CD4-positive, alpha-beta T cell treated with Interleukin-15 for 1 hour (primary cell): ENCODE measurements at regions not wholly inside any gene's neighbourhood (a gene's known extent, or its start where the extent isn't known, plus 50 kb on each side); places are given as distances from the start of the nearest gene placed in this dataset.

Experiments
- DNase-seq: peaks from one replicate; pipeline ENCODE4 v3.0.0-alpha.2; 2020

DNA sequence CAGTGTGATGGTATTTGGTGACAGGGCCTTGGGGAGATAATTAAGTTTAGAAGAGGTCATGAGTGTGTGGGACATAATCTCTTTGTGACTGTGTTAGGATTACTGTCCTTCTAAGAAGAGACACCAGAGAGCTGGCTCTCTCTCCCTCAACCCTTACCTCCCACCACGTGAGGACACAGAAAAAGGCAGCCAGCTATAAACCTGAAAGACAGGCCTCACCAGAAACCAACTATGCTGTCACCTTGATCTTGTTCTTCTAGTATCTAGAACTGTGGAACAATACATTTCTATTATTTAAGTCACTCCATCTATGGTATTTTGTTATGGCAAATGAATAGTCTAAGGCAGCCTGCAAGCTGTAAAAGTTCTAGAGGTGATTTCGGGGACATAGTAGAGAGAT lies 203.7 kb downstream of the OTOR start:
- no peak for DNase-seq

DNA sequence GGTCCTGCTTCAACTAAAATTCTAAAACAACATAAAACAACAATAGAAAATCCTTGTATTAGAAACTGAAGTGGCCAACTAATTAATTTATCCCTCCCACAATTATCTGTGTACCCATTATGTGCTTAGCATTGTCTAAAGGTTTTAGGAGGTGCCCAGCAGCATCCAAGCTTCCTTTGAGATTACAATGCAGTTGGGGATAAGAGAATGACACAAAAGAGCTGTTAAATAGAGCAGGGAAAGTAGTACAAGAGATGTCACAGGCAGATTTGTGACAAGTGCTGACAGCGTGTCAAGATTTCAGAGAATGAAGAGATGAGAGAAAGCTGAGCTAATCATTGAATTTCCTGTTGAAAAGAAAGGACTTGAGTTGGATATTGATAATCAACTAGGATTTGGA lies 204.8 kb downstream of the OTOR start:
- no peak for DNase-seq

DNA sequence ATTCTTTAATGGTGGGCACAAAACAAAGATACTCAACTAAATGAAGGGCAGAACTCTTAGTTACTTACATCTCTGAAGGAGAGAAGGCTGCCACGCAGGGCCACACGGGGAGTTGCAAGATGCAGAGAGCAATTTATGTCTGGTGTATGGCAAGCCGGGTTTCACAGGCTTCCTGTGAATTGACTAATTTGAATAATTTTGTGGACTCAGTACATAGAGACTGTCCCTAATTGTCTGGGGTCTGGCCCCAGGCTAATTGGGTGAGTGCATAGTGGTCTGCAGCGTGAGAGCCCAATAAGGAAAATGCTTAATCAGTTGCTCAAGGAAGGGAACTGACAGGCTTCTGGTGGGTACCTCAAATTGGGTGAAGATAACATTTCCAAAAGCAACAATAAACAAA lies 205.7 kb downstream of the OTOR start:
- DNase-seq = no peak

DNA sequence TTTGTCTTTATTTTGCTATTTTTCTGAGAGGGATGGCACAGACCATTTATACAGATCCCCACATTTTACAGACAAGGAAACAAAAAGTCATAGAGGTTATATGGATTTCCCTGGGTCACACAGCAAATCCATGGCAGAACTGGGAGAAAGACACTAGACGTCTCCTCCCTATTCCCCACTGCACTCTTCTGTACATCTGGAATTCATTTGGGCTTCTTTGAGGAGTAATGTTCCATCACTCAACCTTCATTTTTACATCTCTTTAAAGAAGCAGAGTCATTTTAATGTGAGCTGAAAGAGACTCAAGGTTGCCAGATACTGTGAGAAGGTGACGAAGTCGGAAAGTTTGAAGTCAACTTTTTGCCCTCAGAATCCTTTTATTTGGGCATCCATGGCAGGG lies 207.3 kb downstream of the OTOR start:
- DNase-seq = no peak

DNA sequence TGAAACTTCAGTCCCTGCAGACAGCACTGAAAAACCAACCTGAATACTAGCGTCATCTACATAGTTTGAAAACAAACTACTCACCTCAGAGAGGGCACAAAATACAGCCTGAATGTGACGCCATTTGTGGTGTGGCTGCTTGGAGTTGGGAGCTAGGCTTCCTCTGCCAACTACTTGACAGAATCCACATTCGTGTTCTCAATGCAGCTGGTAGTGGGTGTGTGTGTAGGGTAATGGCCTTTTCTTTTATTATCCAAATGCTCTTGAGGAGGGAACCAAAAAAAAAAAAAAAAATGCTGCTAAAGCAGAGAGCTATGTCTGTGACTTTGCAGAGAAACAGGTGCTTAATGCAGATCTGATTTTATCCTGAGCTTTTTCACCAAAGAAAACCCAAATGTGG lies 207.8 kb downstream of the OTOR start:
- no peak for DNase-seq

DNA sequence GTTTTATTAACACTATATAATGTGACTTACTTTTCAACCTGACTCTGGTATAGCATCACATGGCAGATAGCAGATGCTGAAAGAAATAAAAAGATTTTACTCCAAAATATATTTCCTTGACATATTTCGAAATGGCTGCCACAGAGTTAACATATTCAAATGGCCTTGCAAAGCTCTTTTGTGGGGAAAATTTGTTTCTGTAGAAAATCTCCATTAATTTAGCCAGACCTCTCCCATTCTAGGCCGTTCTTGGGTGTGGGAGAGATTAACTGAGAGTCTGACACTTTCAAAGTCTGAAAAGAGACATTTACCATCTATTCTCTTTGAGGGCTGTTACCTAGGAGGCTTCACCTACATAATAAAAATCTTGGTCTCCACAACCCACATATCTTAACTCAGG lies 217.2 kb downstream of the OTOR start:
- no peak for DNase-seq

DNA sequence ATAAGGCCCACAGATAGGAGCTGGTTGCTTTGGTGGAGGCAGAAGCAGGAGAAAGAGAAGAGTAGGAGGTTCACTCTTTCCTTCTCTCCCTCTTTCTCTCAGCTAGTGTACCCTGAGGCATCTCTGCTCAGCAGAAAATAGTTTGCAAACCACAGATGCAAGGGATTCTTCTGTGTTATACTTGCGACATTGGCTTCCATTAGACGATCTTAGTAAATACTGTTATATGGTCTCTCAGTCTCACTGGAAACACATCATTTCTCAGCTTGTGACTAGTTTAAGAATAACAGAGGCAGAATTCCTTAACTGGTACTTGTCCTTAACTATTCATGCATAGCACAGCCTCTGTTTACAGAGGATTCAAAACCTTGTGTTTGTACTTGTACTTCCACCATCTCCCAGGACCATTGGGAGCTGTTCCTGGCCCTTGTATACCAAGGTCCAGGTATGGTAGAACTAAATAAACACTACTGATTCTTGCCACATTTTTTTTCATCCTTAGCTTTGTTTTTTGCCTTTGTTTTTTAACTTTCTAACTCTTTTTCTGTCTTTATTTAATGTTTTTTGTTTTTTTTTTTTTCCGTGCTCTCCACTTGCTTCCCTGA lies 218.2 kb downstream of the OTOR start:
- no peak for DNase-seq

DNA sequence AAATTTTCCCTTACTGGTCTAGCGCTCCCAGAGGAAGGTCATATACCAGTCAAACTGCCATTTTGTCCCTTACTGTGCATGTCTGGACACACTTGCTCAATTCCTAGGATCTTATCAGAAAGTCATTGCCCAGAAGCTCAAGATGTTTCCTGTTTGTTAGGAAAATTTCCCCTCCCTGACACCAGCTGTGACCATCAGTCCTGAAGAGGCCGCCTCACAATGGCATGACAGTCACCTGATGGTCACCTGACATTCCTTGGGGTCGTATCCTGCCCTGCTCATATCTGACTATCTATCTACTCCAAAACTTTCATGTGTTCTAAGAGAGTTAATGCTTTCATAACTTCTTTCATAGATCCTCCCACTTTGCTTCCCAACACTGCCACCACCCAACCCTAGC lies 219.9 kb downstream of the OTOR start:
- DNase-seq = no peak

DNA sequence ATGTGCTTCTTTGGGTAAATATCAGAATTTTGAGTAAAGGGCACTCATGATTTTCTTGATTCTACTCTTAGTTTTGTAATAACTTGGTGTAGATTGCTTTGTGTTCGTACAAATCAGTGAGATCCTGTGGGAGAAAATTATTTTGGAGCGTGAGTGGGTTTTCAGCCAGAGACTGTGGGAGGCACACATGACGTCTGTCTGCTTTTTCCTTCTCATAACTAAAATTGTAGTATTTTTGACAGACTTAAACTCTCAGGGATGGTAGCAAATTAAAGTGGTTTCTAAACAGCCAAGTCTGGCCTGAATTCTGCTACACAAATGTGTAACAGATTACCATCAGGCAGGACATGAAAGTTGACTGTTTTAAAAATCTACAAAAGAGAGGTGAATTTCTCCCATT lies 222.6 kb downstream of the OTOR start:
- no peak for DNase-seq

DNA sequence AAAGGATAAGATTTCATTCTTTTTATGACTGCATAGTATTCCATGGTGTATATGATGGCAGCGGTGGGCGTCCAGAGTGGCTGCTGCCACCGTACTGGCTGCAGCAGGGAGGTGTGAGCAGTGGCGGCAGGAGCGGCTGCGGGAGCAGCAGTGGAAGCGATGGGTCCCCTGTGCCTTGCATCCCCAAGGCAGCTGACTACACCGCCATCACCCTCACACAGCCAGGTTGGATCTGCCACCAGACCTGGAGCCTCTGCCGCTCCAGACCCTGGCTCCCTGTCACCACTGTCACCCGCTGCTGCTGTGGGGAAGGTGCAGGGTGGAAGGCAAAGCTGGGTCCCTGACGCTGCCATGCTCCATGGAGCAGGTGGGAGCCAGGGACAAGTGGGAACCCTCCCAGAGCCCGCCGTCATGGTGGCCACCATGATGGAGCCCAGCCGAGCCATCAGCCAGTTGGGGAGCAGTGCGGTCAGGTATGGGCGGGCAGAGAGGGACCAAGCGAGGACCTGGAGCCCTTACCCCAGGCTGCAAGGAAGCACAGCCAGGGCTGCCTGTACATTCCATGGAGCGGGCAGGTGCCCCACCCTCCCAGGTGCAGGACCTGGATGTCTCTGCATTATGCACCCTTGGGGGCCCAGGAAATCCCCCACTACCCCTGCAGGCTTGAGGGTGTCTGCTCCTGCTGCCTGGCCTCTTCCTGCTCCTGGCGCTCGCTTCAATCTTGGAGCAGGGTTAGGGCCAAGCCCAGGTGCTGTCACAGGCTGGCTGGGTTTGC lies 226.1 kb downstream of the OTOR start:
- no peak for DNase-seq

DNA sequence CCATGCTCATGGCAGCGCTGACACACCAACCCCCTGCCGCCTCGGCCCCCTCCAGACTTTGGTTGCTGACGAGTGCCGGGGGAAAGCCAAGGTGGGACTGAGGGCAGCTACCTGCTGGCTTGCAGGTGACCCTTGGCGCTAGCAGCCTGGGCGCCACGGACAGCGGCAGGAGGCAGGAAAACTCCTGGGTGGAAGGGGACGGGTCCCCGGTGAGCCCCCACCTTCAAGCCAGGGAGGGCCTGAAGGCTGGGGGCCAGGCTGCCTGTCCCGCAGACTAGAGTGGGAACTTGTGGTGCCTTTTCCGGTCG lies 226.7 kb downstream of the OTOR start:
- no peak for DNase-seq

DNA sequence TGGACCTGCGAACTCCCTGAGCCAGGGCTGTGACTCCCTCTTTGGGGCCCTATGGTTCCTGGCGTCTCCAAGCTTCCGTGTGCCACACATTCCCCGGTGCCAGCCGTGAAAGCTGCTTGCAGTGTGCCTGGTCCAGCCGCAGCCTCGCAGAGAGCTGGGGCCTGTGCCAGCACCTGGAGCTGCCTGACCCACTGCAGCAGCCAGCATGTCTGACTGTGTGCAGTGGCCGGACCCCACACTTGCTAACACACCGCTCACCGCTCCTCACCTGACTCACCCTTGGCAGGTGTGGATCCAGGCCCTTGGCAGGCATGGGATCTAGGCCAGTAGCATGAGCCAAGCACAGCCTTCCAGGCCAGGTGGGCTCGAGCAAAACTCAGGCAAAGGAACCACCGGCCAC lies 227.5 kb downstream of the OTOR start:
- DNase-seq = no peak

DNA sequence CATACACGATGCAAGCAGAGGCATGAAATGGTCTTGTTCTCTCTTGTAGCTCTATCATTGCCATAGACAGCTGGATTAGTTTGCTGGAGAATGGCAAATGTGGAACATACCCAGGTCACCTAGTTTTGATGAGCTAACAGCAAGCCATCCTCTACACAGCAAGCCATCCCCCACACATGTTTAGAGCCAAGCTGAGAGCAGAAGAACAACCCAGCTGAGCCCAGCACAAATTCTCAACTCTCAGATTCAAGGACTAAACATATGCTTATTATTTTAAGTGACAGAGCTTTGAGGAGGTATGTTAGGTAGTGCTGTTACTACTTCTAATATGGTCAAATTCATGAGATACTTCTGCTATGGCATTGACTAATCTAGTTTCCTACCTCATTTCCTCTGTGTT lies 230.3 kb downstream of the OTOR start:
- no peak for DNase-seq

DNA sequence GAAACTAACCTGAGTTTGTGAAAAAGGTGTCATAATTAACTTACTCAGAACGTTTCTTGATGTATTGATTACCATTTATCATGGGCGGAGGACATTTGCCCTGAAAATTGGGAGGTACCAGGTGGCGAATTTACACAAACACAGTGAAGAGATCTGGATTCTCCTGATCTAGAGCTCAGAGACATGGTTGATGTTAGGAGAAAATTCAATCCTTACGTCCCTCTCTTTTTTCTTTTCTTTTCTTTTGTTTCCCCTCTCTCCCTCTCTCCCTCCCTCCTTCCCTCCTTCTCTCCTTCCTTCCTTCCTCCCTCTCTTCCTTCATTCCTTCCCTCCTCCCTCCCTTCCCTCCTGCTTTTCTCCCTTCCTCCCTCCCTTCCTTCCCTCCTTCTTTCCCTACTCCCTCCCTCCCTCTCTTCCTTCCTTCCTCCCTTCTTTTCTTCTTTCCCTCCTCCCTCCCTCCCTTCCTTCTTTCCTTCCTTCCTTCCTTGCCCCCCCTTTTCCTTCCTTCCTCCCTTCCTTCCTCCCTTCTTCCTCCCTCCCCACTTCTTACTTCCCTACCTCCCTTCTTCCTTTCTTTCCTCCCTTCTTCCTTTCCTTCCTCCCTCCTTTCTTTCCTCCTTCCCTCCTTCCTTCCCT lies 234.1 kb downstream of the OTOR start:
- DNase-seq = no peak

DNA sequence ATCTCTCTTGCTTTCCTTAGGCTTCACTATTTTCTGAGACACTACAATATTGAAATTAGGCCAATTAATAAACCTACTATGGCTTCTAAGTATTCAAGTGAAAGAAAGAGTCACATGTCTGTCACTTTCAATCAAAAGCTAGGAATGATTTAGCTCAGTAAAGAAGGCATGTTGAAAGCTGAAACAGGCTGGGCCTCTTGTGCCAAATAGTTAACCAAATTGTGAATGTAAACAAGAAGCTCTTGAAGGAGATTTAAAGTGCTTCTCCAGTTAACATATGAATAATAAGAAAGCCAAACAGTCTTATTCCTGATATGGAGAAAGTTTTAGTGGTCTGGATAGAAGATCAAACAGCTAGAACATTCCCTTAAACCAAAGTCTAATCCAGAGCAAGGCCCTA lies 236.3 kb downstream of the OTOR start:
- no peak for DNase-seq

DNA sequence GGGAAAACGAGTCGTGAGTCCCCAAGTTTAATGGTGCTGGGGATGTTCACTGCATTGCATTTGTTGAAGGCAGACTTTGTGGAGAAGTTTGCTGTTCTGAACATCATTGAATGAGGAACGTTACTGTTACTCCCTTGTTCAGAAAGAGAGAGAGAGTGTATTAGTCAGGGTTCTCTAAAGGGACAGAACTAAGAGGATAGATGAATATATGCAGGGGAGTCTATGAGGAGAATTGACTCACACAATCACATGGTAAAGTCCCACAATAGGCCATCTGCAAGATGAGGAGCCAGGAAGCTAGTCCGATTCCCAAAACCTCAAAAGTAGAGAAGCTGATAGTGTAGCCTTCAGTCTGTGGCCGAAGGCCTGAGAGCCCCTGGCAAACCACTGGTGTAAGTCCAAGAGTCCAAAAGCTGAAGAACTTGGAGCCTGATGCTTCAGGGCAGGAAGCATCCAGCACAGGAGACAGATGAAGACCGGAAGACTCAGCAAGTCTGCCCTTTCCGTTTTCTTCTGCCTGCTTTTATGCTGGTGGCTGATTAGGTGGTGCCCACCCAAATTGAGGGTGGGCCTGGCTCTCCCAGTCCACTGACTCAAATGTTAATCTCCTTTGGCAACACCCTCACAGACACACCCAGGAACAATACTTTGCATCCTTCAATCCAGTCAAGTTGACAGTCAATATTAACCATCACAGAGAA lies 223.5 kb upstream of the PCSK2 start:
- DNase-seq = no peak

DNA sequence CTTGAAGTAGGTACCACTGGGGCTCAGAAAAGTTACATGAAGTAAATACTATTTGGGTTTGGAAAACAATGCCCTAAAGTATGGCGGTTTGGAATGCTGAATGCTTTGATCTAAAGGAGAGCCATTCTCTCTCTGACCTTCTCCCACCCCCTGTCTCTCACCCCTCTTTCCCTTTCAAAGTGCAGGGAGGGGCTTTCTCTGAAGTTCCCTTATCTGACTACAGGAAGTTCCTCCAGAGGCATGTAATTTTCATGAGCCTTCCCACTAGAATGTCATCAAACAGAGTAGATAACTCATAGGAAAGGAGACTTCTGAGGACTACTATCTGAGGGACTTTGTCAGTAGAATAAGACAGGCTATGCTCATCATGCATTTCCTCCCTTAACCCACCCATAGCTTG lies 216.7 kb upstream of the PCSK2 start:
- no peak for DNase-seq

DNA sequence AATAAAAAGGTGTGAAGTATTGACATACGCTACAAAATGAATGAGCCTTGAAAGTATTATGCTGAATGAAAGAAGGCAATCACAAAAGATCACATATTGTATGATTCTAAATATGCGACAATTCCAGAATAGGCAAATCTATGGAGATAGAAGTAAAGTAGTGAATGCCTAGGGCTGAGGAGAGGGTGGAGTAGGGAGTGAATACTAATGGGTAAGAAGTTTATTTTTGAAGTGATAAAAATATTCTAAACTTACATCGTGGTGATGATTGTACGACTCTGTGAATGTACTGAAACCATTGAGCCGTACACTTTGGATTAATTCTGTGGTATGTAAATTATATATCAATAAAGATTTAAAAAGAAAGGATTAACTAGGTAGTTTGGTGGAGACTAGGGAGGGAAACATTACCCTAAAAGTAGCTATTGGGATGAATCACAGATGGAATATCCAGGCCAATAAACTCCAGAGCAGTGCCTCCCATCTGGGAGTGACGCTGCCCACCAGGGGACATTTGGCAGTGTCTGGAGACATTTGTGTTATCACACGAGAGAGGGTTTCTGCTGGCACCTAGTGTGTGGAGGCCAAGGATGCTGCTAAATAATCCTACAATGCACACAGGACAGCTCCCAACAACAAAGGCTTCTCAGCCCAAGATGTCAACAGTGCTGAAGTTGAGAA lies 214.2 kb upstream of the PCSK2 start:
- no peak for DNase-seq

DNA sequence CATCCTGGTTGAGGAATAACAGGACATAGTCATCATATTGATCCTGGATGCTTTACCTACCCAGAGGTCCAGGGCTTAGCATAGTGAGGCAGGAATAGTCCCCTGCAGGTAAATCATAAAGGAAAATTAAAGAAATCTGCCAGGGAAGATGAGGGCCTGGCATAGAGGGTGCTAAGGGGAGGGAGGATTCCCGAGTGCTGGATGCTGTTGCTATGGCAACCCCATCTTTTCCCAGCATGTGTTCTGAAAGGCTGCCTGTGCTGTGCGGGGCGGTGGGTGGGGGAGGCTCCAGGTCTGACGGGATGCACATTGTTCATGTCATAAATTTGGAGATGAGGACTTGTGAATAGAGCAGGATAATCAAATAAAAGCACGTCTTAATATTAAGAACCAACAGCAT lies 212.6 kb upstream of the PCSK2 start:
- no peak for DNase-seq

DNA sequence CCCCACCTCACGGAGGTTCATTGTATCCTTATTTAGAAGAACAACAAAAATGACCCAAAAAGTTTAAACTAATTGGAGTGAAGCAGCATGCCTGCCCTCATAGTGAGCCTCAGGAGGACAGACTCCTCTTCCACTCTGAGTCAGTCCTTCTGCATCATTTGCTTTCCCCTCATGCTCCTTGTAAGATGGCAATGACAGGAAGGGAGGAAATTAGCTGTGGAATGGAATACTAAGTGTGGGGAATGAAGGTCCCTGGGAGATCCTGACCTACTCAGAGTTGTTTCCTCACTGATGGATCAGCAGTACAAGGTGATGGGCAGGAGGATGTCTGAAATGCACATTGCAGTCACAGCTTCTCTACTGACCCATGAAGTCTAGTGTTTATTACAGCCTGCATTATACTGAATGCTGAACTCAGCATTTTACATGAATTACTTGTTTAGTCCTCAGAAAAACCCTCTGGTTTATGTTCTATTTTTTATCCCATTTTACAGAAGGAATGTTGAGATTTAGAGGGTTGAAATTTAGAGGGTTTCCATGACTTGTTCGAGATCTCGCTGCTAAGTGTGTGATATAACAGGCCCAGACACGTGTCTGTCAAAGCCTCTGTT lies 212.0 kb upstream of the PCSK2 start:
- no peak for DNase-seq

DNA sequence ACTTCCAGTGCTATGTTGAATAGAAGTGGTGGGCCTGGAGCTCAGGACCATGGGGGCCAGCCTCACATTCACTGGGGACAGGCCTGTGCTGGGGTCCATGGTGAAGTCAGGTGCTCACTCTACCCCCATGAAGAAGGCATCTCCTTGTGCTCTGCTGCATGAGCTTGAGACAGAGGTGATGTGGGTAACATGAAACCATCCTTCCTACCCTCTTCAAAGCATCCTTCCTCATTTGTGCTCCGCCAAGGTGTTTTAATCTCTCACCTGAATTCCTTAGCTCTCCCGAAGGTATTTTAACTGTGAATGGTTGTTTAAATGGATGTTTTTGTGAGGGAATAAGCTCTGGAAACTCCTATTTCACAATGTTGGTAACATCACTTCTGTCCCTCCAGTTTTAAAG lies 209.6 kb upstream of the PCSK2 start:
- DNase-seq = no peak

DNA sequence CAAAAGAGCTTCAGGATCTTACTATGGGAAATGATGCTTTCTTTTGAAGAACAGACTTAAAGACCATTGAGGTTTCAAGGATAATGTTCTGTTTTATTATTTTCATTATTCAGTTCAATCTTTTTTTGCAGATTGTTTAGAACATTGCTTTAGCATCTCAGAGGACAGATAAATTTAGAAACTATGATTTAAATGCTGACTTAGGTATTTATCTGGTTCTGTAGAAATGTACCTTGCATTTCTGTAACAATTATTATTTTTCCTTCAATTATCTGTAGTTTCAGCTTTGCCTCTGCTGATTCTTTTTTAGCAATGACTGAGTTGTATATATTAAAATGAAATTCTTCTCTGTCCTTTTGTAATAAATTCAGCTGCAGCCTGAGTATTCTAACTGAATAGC lies 205.4 kb upstream of the PCSK2 start:
- no peak for DNase-seq

DNA sequence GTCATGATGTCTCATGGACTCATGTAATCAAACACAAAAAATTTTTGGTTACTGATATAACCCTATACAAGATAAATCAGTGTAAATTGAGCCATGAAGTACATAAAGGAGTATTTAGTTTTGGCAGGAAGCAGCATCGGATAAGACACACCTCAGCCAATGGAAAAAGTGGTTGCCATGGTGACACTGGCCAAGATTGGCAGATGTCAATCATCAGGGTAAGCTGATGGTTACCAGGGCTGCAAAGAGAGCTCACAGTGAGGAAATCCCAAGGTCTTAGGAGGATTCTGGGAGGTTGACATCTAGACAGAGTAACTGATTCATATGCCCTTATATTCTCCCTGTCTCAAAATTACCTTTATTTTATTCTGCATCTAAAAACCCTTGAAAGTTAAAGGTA lies 203.8 kb upstream of the PCSK2 start:
- no peak for DNase-seq
